NCI-H345 treated with DMSO at 0.1 percent for 48 hours (cell line): ENCODE measurements at regions not wholly inside any gene's neighbourhood (a gene's known extent, or its start where the extent isn't known, plus 50 kb on each side); places are given as distances from the start of the nearest gene placed in this dataset.

ENCODE experiments used
- DNase-seq: peaks from one replicate; lab custom pipeline; 2025; ENCODE audit not compliant: unreplicated experiment; lab: John Stamatoyannopoulos, UW

DNA sequence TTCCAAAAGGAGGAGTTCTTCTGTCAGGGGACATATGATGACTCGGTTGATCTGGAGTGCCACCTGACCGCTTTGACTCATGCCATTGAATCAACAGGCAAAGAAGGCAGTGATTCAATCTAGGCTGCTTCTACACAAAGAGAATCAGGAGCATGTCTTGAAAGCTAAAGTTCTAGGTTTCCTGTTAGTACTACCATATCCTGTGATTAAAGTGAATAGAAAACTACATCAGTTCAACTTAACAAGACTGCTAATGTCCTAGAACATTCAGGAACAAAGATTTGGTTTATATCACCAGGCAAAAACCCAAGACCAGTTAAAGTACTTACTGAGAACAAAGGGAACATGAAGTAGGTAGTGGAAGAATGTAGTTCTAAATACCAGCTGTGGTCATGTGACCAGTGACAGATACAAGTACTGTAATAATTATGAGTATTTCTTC, 216.8 kb upstream of the SGK1 start:
- DNase-seq: no peak

DNA sequence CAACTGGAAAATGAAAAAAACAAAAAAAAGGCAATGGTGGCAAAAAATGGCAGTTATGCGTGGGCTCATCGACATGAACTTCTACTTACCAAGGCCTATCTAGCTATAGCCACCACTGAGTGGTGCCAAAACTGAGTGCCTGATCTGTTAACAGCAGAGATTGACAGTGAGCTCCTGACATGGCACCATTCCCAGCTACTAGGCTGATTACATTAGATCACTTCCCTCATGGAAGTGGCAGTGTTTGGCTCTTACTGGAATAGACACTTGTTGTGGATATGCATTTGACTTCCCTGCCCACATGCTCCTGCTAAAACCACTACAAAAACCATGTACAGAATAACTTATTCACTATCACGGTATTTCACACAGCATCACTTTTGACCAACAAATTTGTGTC, 216.1 kb upstream of the SGK1 start:
- DNase-seq: no peak

DNA sequence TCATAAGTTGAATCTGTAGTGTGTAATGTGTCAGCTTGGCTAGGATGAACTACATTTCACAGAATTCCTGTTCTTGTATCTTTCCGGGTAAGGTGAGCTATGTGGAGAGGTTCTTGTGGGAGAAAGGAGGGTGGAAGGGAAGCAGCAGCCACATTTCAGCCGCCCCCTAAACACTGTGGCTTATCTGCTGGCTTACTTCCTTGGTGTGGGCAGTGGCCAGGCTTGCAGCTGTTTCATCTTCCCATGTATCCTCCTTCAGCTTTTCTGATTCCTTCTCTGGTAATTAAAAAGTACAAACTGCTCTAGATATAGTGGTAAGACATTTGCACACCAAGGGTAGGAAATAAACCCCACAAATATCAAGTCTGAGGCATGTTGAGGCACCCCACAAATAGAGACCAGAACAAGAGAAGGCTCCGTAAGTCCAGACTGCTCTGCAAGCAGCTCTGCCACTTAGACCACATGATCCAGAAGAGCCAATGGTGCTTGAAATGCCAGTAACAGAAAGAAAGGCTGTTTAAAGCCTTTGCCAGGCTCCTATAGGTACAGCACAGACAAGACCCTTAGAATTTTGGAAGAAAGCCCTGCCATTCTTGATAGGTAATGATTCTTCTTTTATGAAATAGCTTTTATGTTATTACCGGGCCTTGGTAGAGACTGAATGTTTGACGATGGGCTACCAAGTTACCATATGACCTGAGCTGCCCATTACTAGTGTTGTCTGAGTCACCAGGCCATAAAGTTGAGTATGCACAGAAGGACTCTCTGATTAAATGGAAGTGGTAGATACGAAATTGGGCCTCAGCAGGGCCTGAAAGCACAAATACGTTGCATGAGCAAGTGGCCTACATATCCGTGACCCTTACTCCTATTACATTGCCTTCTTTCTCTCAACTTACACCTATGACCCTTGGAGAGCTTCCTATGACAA, 215.0 kb upstream of the SGK1 start:
- no peak for DNase-seq

DNA sequence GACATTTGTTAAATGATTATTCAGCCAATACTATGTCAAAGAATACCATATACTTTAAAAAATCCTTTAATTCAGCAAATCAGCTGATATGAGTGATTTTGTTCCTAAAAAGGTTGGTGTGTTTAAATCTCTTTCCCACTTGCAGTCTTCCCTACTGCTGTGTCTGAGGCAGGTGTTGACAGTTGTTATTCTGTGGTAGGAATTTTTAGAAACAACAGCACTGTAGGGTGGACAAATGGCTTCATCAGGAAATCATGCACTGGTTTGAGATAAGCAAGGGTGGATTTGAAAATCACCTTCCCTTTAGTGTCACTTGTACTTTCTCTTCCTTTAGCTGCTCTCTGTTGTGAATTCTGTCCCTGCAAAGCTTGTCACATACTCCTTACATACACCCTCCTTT, 213.7 kb upstream of the SGK1 start:
- no peak for DNase-seq

- DNase-seq: no peak
These were observed 213.3 kb upstream of the SGK1 start for GRCh38 chr6:134531188-134531551.

- no peak for DNase-seq
These were observed 212.0 kb upstream of the SGK1 start for GRCh38 chr6:134529921-134530320.

DNA sequence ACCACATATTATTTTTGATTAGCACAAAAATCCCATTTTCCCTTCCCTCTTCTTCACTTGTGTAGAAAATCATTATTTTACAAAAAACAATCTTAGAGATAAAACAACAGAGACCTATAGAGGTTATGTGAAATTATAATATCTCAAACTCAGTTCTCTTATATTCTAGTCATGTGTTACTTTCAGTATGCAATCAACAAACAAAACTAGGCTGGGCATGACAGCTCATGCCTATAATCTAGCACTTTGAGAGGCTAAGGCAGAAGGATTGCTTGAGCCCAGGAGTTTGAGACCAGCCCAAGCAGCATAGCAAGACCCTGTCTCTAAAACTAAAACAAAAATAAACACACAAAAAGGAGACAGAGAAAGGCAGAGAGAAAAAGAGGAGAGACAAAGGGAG, 211.4 kb upstream of the SGK1 start:
- DNase-seq: no peak

- DNase-seq: no peak
These were observed 209.3 kb upstream of the SGK1 start for GRCh38 chr6:134527108-134527787.

GRCh38 chr6:134525190-134525868, 207.4 kb upstream of the SGK1 start:
- no peak for DNase-seq

DNA sequence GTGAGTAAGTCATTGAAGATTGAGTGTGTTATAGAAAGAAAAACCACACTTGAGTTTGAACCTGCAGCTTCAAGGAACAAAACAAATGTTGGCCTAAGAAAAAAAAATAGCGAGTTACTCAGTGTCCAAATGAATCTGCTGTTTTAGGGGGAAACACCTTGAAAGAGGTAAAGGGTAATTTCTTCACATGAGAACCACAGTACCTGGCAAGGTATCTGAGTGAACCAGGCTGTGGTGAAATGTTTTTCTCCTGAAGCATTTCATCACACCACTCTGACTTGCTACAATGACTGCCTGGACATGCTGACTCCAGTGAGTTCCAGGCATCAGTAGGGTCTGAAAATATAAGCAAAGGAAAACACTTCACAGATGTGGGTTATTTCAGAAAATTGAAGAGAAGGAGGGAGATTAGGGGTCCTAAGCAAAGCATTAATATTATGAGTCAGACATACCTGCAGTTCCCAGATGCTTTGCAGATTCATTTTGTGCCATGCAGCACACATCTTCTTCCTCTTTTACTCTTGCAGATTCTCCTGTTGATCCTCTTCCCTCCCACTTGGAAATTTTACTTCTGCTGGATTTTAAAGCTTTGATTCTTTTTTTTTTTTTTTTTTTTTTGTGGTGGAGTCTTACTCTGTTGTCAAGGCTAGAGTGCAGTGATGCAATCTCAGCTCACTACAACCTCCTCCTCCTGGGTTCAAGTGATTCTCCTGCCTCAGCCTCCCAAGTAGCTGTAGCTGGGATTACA, 206.2 kb upstream of the SGK1 start:
- DNase-seq: no peak

GRCh38 chr6:134523051-134523450, 205.1 kb upstream of the SGK1 start:
- no peak for DNase-seq

DNA sequence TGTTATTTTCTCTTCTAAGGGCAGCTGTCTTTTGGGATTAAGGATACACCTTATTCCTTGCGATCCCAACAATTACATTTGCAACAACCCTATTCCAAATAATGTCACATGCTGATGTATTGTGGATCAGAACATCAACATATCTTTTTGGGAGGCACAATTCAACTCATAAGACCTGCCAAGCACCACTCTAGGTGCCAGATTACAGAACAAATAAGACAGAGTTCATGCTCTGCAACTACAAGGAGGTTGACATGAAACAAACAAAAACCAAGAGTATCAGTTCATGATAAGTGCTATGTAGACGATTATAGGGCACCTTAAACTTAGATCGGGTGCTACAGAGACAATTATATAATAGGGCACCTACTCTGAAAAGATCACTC, 203.2 kb upstream of the SGK1 start:
- DNase-seq: peak; percentile 57

GRCh38 chr6:134520181-134521115, 202.5 kb upstream of the SGK1 start:
- DNase-seq: no peak

- no peak for DNase-seq
These were observed 201.6 kb upstream of the SGK1 start for GRCh38 chr6:134519465-134519864.

GRCh38 chr6:134517868-134518267, 200.0 kb upstream of the SGK1 start:
- no peak for DNase-seq

- peak; percentile 52 for DNase-seq
These were observed 199.3 kb upstream of the SGK1 start for GRCh38 chr6:134517145-134517658.

DNA sequence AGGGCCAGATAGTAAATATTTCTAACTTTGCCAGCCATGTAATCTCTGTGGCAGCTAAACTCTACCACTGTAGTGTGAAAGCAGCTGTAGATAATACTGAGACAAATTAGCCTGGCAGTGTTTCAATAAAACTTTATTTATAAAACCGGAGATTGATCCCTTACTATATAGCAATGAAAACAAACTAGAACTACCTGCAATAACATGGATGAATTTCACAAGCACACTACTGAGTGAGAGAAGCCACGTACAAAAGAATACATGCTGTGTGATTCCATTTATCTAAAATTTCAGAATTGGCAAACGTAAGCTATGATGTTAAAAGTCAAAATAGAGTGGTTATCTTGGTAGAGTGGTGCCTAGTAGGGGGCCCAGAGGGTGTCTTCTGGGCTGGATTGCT, 198.7 kb upstream of the SGK1 start:
- no peak for DNase-seq

DNA sequence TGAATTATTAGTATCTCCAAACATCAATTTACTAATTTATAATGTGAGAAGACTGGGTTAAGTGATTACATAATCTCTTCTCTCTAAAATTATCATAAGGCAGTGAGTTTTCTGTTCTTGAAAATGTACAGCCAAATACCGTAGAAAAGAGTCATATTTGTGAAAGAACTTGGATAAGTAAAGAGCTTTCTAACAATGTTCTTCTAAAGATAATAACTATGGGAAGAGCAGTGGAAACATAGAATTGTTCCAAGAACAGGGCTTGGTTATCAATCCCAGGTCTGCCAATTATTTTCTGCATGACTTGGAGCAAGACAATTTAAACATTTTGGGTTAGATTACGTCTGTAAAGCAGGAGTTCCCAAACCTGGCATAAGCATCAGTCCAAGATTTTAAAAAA, 198.1 kb upstream of the SGK1 start:
- no peak for DNase-seq

DNA sequence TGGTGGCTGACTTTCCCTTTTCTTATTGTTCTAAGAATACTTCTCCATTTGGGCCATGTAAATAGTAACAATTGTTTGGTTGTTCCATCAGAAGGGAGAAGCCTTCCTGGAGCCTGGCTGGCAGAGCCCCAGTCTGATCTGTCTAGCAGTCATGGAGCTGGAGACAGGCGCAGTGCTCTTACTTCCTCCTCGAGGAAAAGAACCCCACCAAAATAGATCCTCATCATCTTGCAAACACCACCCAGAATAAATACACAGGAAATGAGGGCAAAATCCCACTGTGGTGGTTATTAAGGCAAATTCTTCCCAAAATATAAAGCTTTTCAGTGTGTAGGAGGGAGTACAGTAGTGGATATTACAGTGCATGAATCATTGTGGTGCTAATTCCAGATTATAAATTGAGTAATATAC, 195.1 kb upstream of the SGK1 start:
- no peak for DNase-seq
